ENCODE measurements at regions not wholly inside any gene's neighbourhood (a gene's known extent, or its start where the extent isn't known, plus 50 kb on each side); places are given as distances from the start of the nearest gene placed in this dataset.

DNA sequence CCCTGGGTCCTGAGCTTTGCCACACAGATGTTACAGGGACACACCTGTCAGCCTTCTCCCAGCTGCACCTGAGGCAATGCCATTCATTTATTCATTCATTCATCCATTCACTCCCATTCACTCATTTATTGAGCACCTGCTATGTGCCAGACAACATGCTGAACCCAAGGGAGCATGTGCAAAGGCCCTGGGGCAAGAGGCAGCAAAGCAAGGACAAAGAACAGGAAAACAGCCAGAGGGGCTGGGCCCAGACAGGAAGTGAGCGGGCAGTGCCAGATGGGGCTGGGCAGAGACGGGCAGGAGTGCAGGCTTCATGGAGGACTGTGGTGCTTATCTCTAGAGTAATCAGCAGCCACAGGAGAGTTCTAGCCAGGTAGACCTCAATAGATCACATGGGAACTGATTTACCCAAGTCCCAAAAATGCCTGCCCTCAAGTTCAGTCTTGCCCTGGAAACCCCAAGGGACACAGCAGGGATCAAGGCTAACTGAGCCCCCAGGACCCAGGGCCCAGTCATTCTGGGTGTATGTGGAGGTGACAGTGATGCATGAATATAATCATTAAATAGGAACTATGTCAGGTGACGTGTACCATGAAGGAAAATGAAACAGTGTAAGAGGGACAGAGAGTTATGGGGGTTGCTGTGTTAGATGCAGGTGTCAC lies 530.3 kb downstream of the MATN1 start:
- CTCF ChIA-PET (ENCODE audit: low intra/inter-chr PET ratio, low total read pairs), result no interaction called here
- no peak overlapping the region for H3K4me3 ChIP-seq (replicated peaks in 1 of 3; ENCODE audit: insufficient read depth in 1 of 3, low read depth in 2 of 3, low read length in 3 of 3)
- WGBS (ENCODE audit: low lambda C conversion rate), result 0% methylated on average over 3 of the region's 3 CpGs
- POLR2A ChIA-PET, result no interaction called here
- no peak overlapping the region for H3K9ac ChIP-seq (ENCODE audit: insufficient read depth, low read depth, low read length)
- no peaks in the 10 kb centered on the region for H3K79me2 ChIP-seq (ENCODE audit: insufficient read depth, low read length)
- no peak overlapping the region for H2AFZ ChIP-seq (ENCODE audit: low read length)
- ATAC-seq (no peak), DNase-seq (ENCODE audit: low spot score) (no peak), FAIRE-seq (no peak)
- no peak overlapping the region for H3K27ac ChIP-seq (ENCODE audit: extremely low read length, insufficient read depth, low read length)
- in situ Hi-C loops (cut with HindIII; ENCODE audit: extremely low pct_ligation_motif_present, low pct_unique_long_range_greater_than_20kb), result no loop called here
- H3K36me3 ChIP-seq (replicated peaks in 1 of 2; ENCODE audit: control insufficient read depth in 1 of 2, insufficient read depth in 2 of 2, low read length in 2 of 2), result no peaks in the 10 kb centered on the region
- no peaks in the 10 kb centered on the region for H4K20me1 ChIP-seq (ENCODE audit: insufficient read depth, low read length)
- no peaks in the 10 kb centered on the region for H3K27me3 ChIP-seq (ENCODE audit: control insufficient read depth in 1 of 2, insufficient read depth in 2 of 2, low read length in 2 of 2)
- H3K9me3 ChIP-seq (ENCODE audit: low read length), result no peaks in the 10 kb centered on the region
- intact Hi-C loops (cut with micrococcal nuclease; ENCODE audit: unreplicated experiment), result no loop called here
- BruUV-seq (replicated peaks), result no TSS peak
- no peak for TF ChIP-seq NR1H2 (CRISPR knock-in tag; IDR thresholded peaks at IDR 0.05; ENCODE audit: borderline replicate concordance, low read depth)
- no peak for TF ChIP-seq TRIM24 (CRISPR knock-in tag; IDR thresholded peaks at IDR 0.05)
- TF ChIP-seq, protein P1, sequence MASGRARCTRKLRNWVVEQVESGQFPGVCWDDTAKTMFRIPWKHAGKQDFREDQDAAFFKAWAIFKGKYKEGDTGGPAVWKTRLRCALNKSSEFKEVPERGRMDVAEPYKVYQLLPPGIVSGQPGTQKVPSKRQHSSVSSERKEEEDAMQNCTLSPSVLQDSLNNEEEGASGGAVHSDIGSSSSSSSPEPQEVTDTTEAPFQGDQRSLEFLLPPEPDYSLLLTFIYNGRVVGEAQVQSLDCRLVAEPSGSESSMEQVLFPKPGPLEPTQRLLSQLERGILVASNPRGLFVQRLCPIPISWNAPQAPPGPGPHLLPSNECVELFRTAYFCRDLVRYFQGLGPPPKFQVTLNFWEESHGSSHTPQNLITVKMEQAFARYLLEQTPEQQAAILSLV (CRISPR knock-in tag; IDR thresholded peaks at IDR 0.05; ENCODE audit: borderline replicate concordance), result no peak
- TF ChIP-seq RBM39 (IDR thresholded peaks at IDR 0.05; ENCODE audit: low read depth, low read length, poor library complexity, severe bottlenecking), result no peak
- TF ChIP-seq MTF1 (CRISPR knock-in tag; IDR thresholded peaks at IDR 0.05), result no peak
- no peak for TF ChIP-seq ZNF232 (CRISPR knock-in tag; IDR thresholded peaks at IDR 0.05; ENCODE audit: borderline replicate concordance)
- TF ChIP-seq HDAC1 (CRISPR knock-in tag; IDR thresholded peaks at IDR 0.05), result no peak
- H3K4me1 ChIP-seq (ENCODE audit: insufficient read depth, low read length), result 0 out of 2 replicates have a peak, but pooled peaks cover 7% of the 10 kb centered on the region
- no peak overlapping the region for H3K4me2 ChIP-seq (ENCODE audit: low read depth, low read length)

DNA sequence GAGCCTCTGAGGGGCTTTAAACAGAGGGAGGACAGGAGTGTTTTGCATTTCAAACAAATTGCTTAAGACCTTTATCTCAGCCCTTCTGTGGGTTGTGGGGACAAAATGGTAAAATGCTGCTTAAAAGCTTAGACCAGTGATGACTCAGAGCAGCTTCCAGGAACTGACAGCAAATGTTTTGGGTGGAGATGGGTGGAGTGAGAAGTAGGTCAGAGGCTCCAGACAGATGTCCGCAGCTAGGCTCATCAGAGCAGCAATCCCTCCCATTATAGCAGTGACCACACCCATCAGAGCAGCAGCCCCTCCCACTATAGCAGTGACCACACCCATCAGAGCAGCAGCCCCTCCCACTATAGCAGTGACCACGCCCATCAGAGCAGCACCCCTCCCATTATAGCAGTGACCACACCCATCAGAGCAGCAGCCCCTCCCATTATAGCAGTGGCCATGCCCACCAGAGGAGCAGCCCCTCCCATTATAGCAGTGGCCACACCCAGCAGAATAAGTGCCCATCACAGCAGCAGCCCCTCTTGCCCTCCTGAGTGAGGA lies 532.2 kb downstream of the MATN1 start:
- Histone ChIP-seq H3K27me3 (ENCODE audit: control insufficient read depth in 1 of 2, insufficient read depth in 2 of 2, low read length in 2 of 2) (no peaks in the 10 kb centered on the region), H2AFZ (ENCODE audit: low read length) (no peak overlapping the region), H3K27ac (ENCODE audit: extremely low read length, insufficient read depth, low read length) (no peak overlapping the region), H3K36me3 (replicated peaks in 1 of 2; ENCODE audit: control insufficient read depth in 1 of 2, insufficient read depth in 2 of 2, low read length in 2 of 2) (no peaks in the 10 kb centered on the region), H3K4me3 (replicated peaks in 1 of 3; ENCODE audit: insufficient read depth in 1 of 3, low read depth in 2 of 3, low read length in 3 of 3) (no peak overlapping the region), H3K9ac (ENCODE audit: insufficient read depth, low read depth, low read length) (no peak overlapping the region), H3K79me2 (ENCODE audit: insufficient read depth, low read length) (no peaks in the 10 kb centered on the region), H3K4me1 (ENCODE audit: insufficient read depth, low read length) (0 out of 2 replicates have a peak, but pooled peaks cover 7% of the 10 kb centered on the region), H4K20me1 (ENCODE audit: insufficient read depth, low read length) (no peaks in the 10 kb centered on the region), H3K4me2 (ENCODE audit: low read depth, low read length) (no peak overlapping the region), H3K9me3 (ENCODE audit: low read length) (no peaks in the 10 kb centered on the region)
- WGBS (ENCODE audit: low lambda C conversion rate), result 0% methylated on average over 1 of the region's 2 CpGs
- TF ChIP-seq, protein P2, sequence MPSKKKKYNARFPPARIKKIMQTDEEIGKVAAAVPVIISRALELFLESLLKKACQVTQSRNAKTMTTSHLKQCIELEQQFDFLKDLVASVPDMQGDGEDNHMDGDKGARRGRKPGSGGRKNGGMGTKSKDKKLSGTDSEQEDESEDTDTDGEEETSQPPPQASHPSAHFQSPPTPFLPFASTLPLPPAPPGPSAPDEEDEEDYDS (CRISPR knock-in tag; IDR thresholded peaks at IDR 0.05), result no peak
- TF ChIP-seq ZNF629 (CRISPR knock-in tag; conservative IDR thresholded peaks at IDR 0.05) (no peak), NONO (IDR thresholded peaks at IDR 0.05) (no peak), NONO (CRISPR knock-in tag; conservative IDR thresholded peaks at IDR 0.05) (no peak)
- no peak for FAIRE-seq
- intact Hi-C loops (cut with micrococcal nuclease; ENCODE audit: unreplicated experiment), result no loop called here
- DNase-seq (ENCODE audit: low spot score), result no peak
- no TSS peak for BruUV-seq (replicated peaks)
- ChIA-PET CTCF (ENCODE audit: low intra/inter-chr PET ratio, low total read pairs) (no interaction called here), POLR2A (no interaction called here)
- in situ Hi-C loops (cut with HindIII; ENCODE audit: extremely low pct_ligation_motif_present, low pct_unique_long_range_greater_than_20kb), result no loop called here
- ATAC-seq, result no peak
